Smooth muscle cell (in vitro differentiated cells): ENCODE measurements at regions not wholly inside any gene's neighbourhood (a gene's known extent, or its start where the extent isn't known, plus 50 kb on each side); places are given as distances from the start of the nearest gene placed in this dataset.

Source experiments
- DNase-seq: peaks from one replicate; lab custom pipeline; 2025; ENCODE audit not compliant: unreplicated experiment; lab: John Stamatoyannopoulos, UW
- H2AFZ ChIP-seq: fragments of 200-600 bp; sonication (generic); 2 replicates; pipeline ENCODE4 v1.6.0; 2016; ENCODE audit warnings: antibody characterized with exemption, low read depth, mild to moderate bottlenecking
- H3F3A ChIP-seq: fragments of 200-600 bp; sonication (generic); 2 replicates; pipeline ENCODE4 v1.6.0; 2017; ENCODE audit warnings: antibody characterized with exemption, low read depth
- H3K27ac ChIP-seq: fragments of 200-600 bp; sonication (generic); 2 replicates; pipeline ENCODE4 v1.5.1; 2016; ENCODE audit warnings: low read depth, mild to moderate bottlenecking
- H3K27me3 ChIP-seq: fragments of 200-600 bp; sonication (generic); 2 replicates; pipeline ENCODE4 v1.6.1; 2016; ENCODE audit warnings: low read depth, mild to moderate bottlenecking
- H3K36me3 ChIP-seq: fragments of 200-600 bp; sonication (generic); 2 replicates; pipeline ENCODE4 v1.5.1; 2016; ENCODE audit warnings: low read depth
- H3K4me1 ChIP-seq: fragments of 200-600 bp; sonication (generic); 2 replicates; pipeline ENCODE4 v1.5.1; 2016; ENCODE audit warnings: low read depth
- H3K4me2 ChIP-seq: fragments of 200-600 bp; sonication (generic); 2 replicates; pipeline ENCODE4 v1.6.0; 2016; ENCODE audit warnings: mild to moderate bottlenecking
- H3K4me3 ChIP-seq: fragments of 200-600 bp; sonication (generic); 2 replicates; pipeline ENCODE4 v1.5.1; 2016; ENCODE audit warnings: mild to moderate bottlenecking
- H3K79me2 ChIP-seq: fragments of 200-600 bp; sonication (generic); 2 replicates; pipeline ENCODE4 v1.6.0; 2016; ENCODE audit warnings: low read depth, mild to moderate bottlenecking
- H3K9ac ChIP-seq: fragments of 200-600 bp; sonication (generic); 2 replicates; pipeline ENCODE4 v1.6.0; 2016; ENCODE audit warnings: low read depth
- H3K9me3 ChIP-seq: fragments of 200-600 bp; sonication (generic); replicated peaks from 2 replicates; pipeline ENCODE4 v1.5.1; 2016; ENCODE audit warnings: low read depth
- H4K20me1 ChIP-seq: fragments of 200-600 bp; sonication (generic); 2 replicates; pipeline ENCODE4 v1.6.0; 2016; ENCODE audit warnings: low read depth
- WGBS: methylation state at CpG from one replicate; pipeline ENCODE4 v1.1.7; 2016; ENCODE audit warnings: low lambda C conversion rate; 5-methylcytosine and 5-hydroxymethylcytosine counted together
- TF ChIP-seq, protein P1 (sequence below): fragments of 200-600 bp; sonication (generic); IDR thresholded peaks from 2 replicates; pipeline ENCODE4 v1.5.1; 2017; ENCODE audit warnings: borderline replicate concordance, mild to moderate bottlenecking, antibody characterized with exemption; ENCODE audit not compliant: insufficient read depth, poor library complexity, severe bottlenecking

GRCh38 chr17:68656666-68657065, 55.5 kb upstream of the FAM20A start:
- Histone ChIP-seq H3K4me2 (no peak overlapping the region), H3K9me3 (no peaks in the 10 kb centered on the region), H4K20me1 (no peaks in the 10 kb centered on the region), H3K36me3 (no peaks in the 10 kb centered on the region), H3F3A (no peaks in the 10 kb centered on the region), H3K9ac (no peak overlapping the region), H3K27ac (no peak overlapping the region), H2AFZ (no peak overlapping the region), H3K79me2 (no peaks in the 10 kb centered on the region), H3K4me3 (no peak overlapping the region), H3K27me3 (no peaks in the 10 kb centered on the region), H3K4me1 (no peaks in the 10 kb centered on the region)
- DNase-seq = no peak
- WGBS = 81% methylated on average over 4 of the region's 4 CpGs
- TF ChIP-seq, protein P1, sequence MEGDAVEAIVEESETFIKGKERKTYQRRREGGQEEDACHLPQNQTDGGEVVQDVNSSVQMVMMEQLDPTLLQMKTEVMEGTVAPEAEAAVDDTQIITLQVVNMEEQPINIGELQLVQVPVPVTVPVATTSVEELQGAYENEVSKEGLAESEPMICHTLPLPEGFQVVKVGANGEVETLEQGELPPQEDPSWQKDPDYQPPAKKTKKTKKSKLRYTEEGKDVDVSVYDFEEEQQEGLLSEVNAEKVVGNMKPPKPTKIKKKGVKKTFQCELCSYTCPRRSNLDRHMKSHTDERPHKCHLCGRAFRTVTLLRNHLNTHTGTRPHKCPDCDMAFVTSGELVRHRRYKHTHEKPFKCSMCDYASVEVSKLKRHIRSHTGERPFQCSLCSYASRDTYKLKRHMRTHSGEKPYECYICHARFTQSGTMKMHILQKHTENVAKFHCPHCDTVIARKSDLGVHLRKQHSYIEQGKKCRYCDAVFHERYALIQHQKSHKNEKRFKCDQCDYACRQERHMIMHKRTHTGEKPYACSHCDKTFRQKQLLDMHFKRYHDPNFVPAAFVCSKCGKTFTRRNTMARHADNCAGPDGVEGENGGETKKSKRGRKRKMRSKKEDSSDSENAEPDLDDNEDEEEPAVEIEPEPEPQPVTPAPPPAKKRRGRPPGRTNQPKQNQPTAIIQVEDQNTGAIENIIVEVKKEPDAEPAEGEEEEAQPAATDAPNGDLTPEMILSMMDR = no peak
